Vagina (tissue), 2 donors: ENCODE measurements at regions not wholly inside any gene's neighbourhood (a gene's known extent, or its start where the extent isn't known, plus 50 kb on each side); places are given as distances from the start of the nearest gene placed in this dataset.
A peak's percentile ranks its signal among the peaks of the same experiment; 100 is the strongest.

Experiments used
- DNase-seq, 2 donors: peaks; one replicate each; pipeline ENCODE4 v3.0.0-alpha.2; 2017; ENCODE audit errors: extremely low spot score in 2 of 2
- H3K27ac ChIP-seq: fragments of 200-600 bp; sonication (generic); one replicate; pipeline ENCODE4 v1.5.1; 2019
- H3K27me3 ChIP-seq: fragments of 200-600 bp; sonication (generic); one replicate; pipeline ENCODE4 v1.5.1; 2019
- H3K36me3 ChIP-seq, 2 donors: fragments of 200-600 bp; sonication (generic); one replicate each; pipeline ENCODE4 v1.5.1; 2017 to 2019
- H3K4me1 ChIP-seq: fragments of 200-600 bp; sonication (generic); one replicate; pipeline ENCODE4 v1.5.1; 2019
- H3K4me3 ChIP-seq, 2 donors: fragments of 200-600 bp; sonication (generic); 1 replicate in 1 of 2; 2 replicates in 1 of 2; pipeline ENCODE4 v1.5.1; 2016 to 2019
- H3K9me3 ChIP-seq: fragments of 200-600 bp; sonication (generic); one replicate; pipeline ENCODE4 v1.5.1; 2019
- POLR2A ChIP-seq, 2 donors: fragments of 450-650 bp; IDR thresholded peaks; one replicate each; pipeline ENCODE4 v1.6.1; 2017; ENCODE audit warnings: antibody characterized with exemption in 2 of 2, mild to moderate bottlenecking in 2 of 2, moderate library complexity in 2 of 2
- POLR2AphosphoS5 ChIP-seq, 2 donors: sonication (generic); formaldehyde crosslinking; IDR thresholded peaks; one replicate each; pipeline ENCODE4 v1.9.0; 2017; ENCODE audit warnings: antibody characterized with exemption in 2 of 2, mild to moderate bottlenecking in 2 of 2, low read depth in 1 of 2; ENCODE audit not compliant: insufficient read depth in 1 of 2
- intact Hi-C: fragments of 100-400 bp; cut with DNase I; formaldehyde crosslinking; loops from one replicate; pipeline ENCODE4 v1.15.1; 2023
- TF ChIP-seq, protein P1 (sequence below), 3 experiments: fragments of 450-650 bp in 2 of 3; fragments of 200-600 bp in 1 of 3; sonication (generic) in 1 of 3; IDR thresholded peaks; one replicate each; pipeline ENCODE4 v1.5.1; 2017 to 2019; ENCODE audit warnings: antibody characterized with exemption in 3 of 3, mild to moderate bottlenecking in 2 of 3, moderate library complexity in 2 of 3

DNA sequence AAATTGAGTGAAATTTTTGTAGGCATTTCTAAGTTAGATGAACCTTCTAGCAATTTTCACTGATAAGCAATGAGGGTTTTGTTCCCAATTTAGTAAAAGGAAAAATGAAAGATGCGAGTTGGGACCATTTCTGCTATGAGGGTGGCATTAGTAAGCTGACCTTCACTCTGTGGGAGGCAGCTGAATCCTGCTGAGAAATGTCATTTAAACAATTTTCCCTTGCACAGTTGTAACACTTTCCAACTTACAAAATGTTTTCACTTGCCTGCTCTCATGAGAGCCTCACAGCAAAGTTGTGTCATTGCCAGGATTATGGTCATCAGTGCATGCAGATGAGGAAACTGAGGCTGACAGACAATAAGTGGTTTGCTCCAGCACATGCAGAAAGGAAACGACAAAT lies 527.7 kb downstream of the TNS1 start:
- no peak for DNase-seq

DNA sequence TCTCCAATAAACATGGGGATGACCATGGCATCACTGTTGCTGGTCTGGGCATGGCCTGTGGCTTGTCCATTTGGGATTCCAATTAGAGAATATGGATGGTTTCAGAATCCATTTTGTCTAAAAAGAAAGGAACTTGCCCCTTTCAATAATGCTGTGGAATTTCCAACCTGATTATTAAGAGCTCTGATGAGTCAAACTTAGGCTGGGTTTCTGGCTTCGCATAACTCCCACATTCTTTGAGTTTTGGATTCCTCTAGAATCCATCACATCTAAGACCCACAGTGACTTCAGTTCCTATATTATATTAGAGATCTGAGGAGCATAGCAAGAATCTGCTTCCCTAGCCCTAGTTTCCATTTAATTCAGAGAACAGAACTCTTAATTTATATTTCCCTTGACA lies 531.5 kb downstream of the TNS1 start:
- Histone ChIP-seq H3K27me3 (no peaks in the 10 kb centered on the region), H3K36me3 (no peaks in the 10 kb centered on the region)
- TF ChIP-seq POLR2A (IDR thresholded peaks at IDR 0.05), result no peak
- TF ChIP-seq POLR2AphosphoS5 (IDR thresholded peaks at IDR 0.05; ENCODE audit: insufficient read depth in 1 of 2, low read depth in 1 of 2), result no peak
- TF ChIP-seq, protein P1, sequence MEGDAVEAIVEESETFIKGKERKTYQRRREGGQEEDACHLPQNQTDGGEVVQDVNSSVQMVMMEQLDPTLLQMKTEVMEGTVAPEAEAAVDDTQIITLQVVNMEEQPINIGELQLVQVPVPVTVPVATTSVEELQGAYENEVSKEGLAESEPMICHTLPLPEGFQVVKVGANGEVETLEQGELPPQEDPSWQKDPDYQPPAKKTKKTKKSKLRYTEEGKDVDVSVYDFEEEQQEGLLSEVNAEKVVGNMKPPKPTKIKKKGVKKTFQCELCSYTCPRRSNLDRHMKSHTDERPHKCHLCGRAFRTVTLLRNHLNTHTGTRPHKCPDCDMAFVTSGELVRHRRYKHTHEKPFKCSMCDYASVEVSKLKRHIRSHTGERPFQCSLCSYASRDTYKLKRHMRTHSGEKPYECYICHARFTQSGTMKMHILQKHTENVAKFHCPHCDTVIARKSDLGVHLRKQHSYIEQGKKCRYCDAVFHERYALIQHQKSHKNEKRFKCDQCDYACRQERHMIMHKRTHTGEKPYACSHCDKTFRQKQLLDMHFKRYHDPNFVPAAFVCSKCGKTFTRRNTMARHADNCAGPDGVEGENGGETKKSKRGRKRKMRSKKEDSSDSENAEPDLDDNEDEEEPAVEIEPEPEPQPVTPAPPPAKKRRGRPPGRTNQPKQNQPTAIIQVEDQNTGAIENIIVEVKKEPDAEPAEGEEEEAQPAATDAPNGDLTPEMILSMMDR (IDR thresholded peaks at IDR 0.05), result no peak

More for the DNA sequence above, 527.7 kb downstream of the TNS1 start:
- no peaks in the 10 kb centered on the region for H3K4me1 ChIP-seq
- H3K36me3 ChIP-seq, result no peaks in the 10 kb centered on the region
- H3K9me3 ChIP-seq, result no peaks in the 10 kb centered on the region
- TF ChIP-seq POLR2A (IDR thresholded peaks at IDR 0.05), result no peak
- TF ChIP-seq, protein P1 (IDR thresholded peaks at IDR 0.05), result no peak
- no peak for TF ChIP-seq POLR2AphosphoS5 (IDR thresholded peaks at IDR 0.05; ENCODE audit: insufficient read depth in 1 of 2, low read depth in 1 of 2)
- no peak overlapping the region for H3K27ac ChIP-seq
- intact Hi-C loops, result no loop called here
- H3K4me3 ChIP-seq, result no peak overlapping the region
- H3K27me3 ChIP-seq, result no peaks in the 10 kb centered on the region

DNA sequence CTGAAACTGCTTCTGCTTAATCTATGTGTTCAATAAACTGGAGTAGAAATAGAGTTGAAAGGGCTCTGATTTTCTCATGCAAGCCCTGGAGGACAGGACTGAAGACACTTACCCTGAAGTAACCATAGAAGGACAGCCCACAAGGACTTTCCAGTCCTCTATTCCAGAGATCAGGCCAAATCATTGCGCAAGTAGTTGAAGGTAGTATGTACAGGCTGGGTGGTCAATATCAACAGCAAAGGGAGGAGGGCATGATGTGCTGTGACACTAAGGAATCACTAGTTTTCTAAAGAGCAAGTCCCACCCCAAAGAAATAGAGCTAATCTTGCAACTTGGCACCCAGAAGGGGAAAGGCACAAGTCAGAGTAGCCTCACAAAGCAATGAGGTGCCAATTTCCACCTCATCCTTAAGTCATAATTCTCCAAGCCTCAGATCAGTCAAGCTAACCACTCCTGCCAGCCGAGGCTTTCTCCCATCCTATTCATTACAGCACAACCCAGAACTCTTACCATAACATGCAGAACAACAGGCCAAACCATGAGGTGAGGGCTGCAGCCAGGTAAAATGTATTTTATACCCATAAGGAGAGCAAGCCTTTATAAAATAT lies 533.5 kb downstream of the TNS1 start:
- no peaks in the 10 kb centered on the region for H3K27me3 ChIP-seq
- no peaks in the 10 kb centered on the region for H3K9me3 ChIP-seq
- H3K27ac ChIP-seq, result no peak overlapping the region
- no peak overlapping the region for H3K4me3 ChIP-seq
- intact Hi-C loops, result no loop called here
- TF ChIP-seq, protein P1 (IDR thresholded peaks at IDR 0.05), result no peak
- TF ChIP-seq POLR2A (IDR thresholded peaks at IDR 0.05), result no peak
- TF ChIP-seq POLR2AphosphoS5 (IDR thresholded peaks at IDR 0.05; ENCODE audit: insufficient read depth in 1 of 2, low read depth in 1 of 2), result no peak
- no peaks in the 10 kb centered on the region for H3K36me3 ChIP-seq
- peaks cover 21% of the 10 kb centered on the region for H3K4me1 ChIP-seq
- DNase-seq, result peak in 1 of 2 donors; percentile 37

More for the DNA sequence above, 531.5 kb downstream of the TNS1 start:
- Histone ChIP-seq H3K9me3 (no peaks in the 10 kb centered on the region), H3K27ac (no peak overlapping the region), H3K4me1 (peaks cover 15% of the 10 kb centered on the region), H3K4me3 (no peak overlapping the region)
- no peak for DNase-seq
- intact Hi-C loops, result loop anchor here (5.0 kb wide), 1 partner anchor 841 kb away; no protein-coding TSS in a partner anchor

DNA sequence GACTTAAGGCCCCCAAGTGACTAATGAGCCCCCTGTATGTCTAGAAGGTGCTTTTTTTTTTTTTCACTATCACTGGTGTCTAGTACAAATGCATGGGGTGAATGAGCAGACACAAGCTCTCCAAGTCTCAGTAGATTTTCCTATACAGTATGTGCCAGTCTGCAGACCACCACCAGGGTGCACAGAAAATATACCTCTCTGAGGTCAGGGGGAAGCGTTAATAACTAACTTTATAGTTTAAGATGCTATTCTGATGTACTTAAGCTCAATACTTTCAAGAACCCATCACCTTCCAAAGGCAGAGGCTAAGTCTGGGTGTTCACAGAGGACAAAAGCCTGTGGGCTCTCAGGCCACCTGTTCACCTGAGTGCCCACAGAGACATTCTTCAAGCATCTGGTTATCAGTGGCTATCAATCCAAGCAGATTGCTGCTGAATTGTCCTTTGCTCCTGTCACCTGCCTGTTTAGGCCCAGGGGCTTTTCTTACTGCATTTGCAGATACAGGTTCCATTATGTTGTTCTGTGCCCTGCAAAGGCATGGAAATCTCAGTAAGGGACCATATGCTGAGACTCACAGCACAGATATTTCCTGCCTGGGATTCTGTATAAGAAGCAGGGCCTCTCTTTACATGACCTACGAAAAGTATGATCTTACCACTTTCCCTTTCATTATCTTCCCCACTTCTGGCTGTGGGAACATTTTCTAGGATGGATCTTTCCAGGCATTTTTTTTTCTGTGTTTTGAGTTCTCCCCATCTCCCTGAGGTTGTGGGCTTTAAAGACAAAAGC lies 534.6 kb downstream of the TNS1 start:
- no peaks in the 10 kb centered on the region for H3K27me3 ChIP-seq
- no peak for DNase-seq
- H3K4me3 ChIP-seq, result no peak overlapping the region
- intact Hi-C loops, result no loop called here
- H3K27ac ChIP-seq, result peak overlapping the region; percentile 52
- no peaks in the 10 kb centered on the region for H3K9me3 ChIP-seq
- peaks cover 21% of the 10 kb centered on the region for H3K4me1 ChIP-seq
- TF ChIP-seq, protein P1 (IDR thresholded peaks at IDR 0.05), result no peak
- TF ChIP-seq POLR2AphosphoS5 (IDR thresholded peaks at IDR 0.05; ENCODE audit: insufficient read depth in 1 of 2, low read depth in 1 of 2) (no peak), POLR2A (IDR thresholded peaks at IDR 0.05) (no peak)
- no peaks in the 10 kb centered on the region for H3K36me3 ChIP-seq

DNA sequence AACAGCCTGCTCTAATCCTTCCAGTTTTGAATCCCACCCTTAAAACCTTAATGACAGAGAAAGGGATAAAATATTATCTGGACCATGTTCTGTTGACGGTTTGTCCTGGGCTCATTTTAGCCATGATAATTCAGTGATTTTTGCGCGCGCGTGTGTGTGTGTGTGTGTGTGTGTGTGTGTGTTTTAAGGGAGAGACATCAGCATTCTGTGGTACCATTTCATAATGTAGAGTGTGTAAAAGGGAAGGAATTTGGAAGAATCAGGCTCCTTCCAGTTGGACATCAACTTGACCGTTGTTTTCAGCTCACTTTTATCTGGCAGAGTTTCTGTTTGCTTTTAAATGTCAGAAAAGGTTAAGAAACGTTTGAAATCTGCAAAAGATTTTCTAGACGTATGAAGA lies 535.5 kb downstream of the TNS1 start:
- intact Hi-C loops, result no loop called here
- TF ChIP-seq POLR2A (IDR thresholded peaks at IDR 0.05), result no peak
- no peak for TF ChIP-seq POLR2AphosphoS5 (IDR thresholded peaks at IDR 0.05; ENCODE audit: insufficient read depth in 1 of 2, low read depth in 1 of 2)
- TF ChIP-seq, protein P1 (IDR thresholded peaks at IDR 0.05), result no peak
- DNase-seq, result no peak
- Histone ChIP-seq H3K4me3 (peak overlapping the region in 1 of 2 donors; percentile 10), H3K27me3 (no peaks in the 10 kb centered on the region), H3K27ac (peak overlapping the region; percentile 52), H3K9me3 (no peaks in the 10 kb centered on the region), H3K36me3 (no peaks in the 10 kb centered on the region), H3K4me1 (peaks cover 21% of the 10 kb centered on the region)
